ENCODE measurements at regions not wholly inside any gene's neighbourhood (a gene's known extent, or its start where the extent isn't known, plus 50 kb on each side); places are given as distances from the start of the nearest gene placed in this dataset.

- no peak for TF ChIP-seq EZH2 (IDR thresholded peaks at IDR 0.05; ENCODE audit: low read length)
- no peak for TF ChIP-seq CTCF (optimal IDR thresholded peaks at IDR 0.05 in 1 of 3, IDR thresholded peaks at IDR 0.05 in 1 of 3, conservative IDR thresholded peaks at IDR 0.05 in 1 of 3; ENCODE audit: extremely low read depth in 1 of 3, insufficient read depth in 2 of 3, low read length in 3 of 3)
- Histone ChIP-seq H4K20me1 (ENCODE audit: control insufficient read depth, extremely low read depth, insufficient read depth, low read length) (no peaks in the 10 kb centered on the region), H3K27me3 (ENCODE audit: control insufficient read depth, extremely low read depth, insufficient read depth, low read length) (no peaks in the 10 kb centered on the region), H3K4me2 (ENCODE audit: control insufficient read depth, extremely low read depth, insufficient read depth, low read depth, low read length) (no peak overlapping the region), H2AFZ (ENCODE audit: control insufficient read depth, low read length) (no peak overlapping the region), H3K4me1 (ENCODE audit: control insufficient read depth, extremely low read depth, insufficient read depth, low read length) (no peaks in the 10 kb centered on the region), H3K4me3 (ENCODE audit: control insufficient read depth in 2 of 3, extremely low read depth in 1 of 3, insufficient read depth in 2 of 3, low read depth in 1 of 3, low read length in 3 of 3) (no peak overlapping the region), H3K9me3 (ENCODE audit: control insufficient read depth, low read depth, low read length) (no peaks in the 10 kb centered on the region), H3K36me3 (ENCODE audit: control insufficient read depth in 2 of 2, extremely low read depth in 1 of 2, insufficient read depth in 2 of 2, low read length in 2 of 2) (no peaks in the 10 kb centered on the region), H3K27ac (ENCODE audit: control insufficient read depth, insufficient read depth, low read length) (no peak overlapping the region), H3K79me2 (ENCODE audit: control insufficient read depth, insufficient read depth, low read length) (no peaks in the 10 kb centered on the region), H3K9me1 (ENCODE audit: control insufficient read depth, extremely low read depth, insufficient read depth, low read length) (no peaks in the 10 kb centered on the region), H3K9ac (ENCODE audit: control insufficient read depth, extremely low read depth, insufficient read depth, low read length) (no peak overlapping the region)
- dilution Hi-C loops (cut with MboI; ENCODE audit: extremely low pct_ligation_motif_present, low sequenced_read_pairs), result no loop called here
- DNase-seq (ENCODE audit: low read depth, low spot score), result no peak
- FAIRE-seq, result no peak
Observed at GRCh38 chr13:47671776-47672175, 329.3 kb downstream of the SUCLA2 start.

DNA sequence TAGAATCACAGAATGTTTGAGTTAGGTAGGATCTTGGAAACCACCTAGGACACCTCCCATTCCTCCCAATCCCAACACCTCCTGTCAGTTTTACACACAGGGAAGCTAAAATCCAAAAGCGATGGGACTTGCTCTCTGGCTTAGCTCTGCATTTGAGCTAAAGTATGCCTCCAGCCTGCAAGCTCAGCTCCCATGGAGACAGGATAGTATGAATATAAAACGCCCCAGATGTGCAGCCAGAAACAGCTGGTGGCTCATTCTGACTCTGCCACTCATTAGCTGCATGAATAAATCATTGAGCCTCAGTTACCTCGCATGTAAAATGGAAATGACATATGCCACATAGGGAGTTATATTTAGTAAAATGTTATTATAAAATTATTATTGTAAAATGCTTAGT is 336.0 kb downstream of the SUCLA2 start:
- no peak for TF ChIP-seq CTCF (optimal IDR thresholded peaks at IDR 0.05 in 1 of 3, IDR thresholded peaks at IDR 0.05 in 1 of 3, conservative IDR thresholded peaks at IDR 0.05 in 1 of 3; ENCODE audit: extremely low read depth in 1 of 3, insufficient read depth in 2 of 3, low read length in 3 of 3)
- TF ChIP-seq EZH2 (IDR thresholded peaks at IDR 0.05; ENCODE audit: low read length), result no peak
- H4K20me1 ChIP-seq (ENCODE audit: control insufficient read depth, extremely low read depth, insufficient read depth, low read length), result no peaks in the 10 kb centered on the region
- no peak overlapping the region for H3K4me3 ChIP-seq (ENCODE audit: control insufficient read depth in 2 of 3, extremely low read depth in 1 of 3, insufficient read depth in 2 of 3, low read depth in 1 of 3, low read length in 3 of 3)
- H3K36me3 ChIP-seq (ENCODE audit: control insufficient read depth in 2 of 2, extremely low read depth in 1 of 2, insufficient read depth in 2 of 2, low read length in 2 of 2), result no peaks in the 10 kb centered on the region
- no peak overlapping the region for H3K4me2 ChIP-seq (ENCODE audit: control insufficient read depth, extremely low read depth, insufficient read depth, low read depth, low read length)
- H3K27ac ChIP-seq (ENCODE audit: control insufficient read depth, insufficient read depth, low read length), result no peak overlapping the region
- no peak overlapping the region for H3K9ac ChIP-seq (ENCODE audit: control insufficient read depth, extremely low read depth, insufficient read depth, low read length)
- no peaks in the 10 kb centered on the region for H3K9me3 ChIP-seq (ENCODE audit: control insufficient read depth, low read depth, low read length)
- FAIRE-seq, result no peak
- H3K27me3 ChIP-seq (ENCODE audit: control insufficient read depth, extremely low read depth, insufficient read depth, low read length), result no peaks in the 10 kb centered on the region
- no peaks in the 10 kb centered on the region for H3K9me1 ChIP-seq (ENCODE audit: control insufficient read depth, extremely low read depth, insufficient read depth, low read length)
- dilution Hi-C loops (cut with MboI; ENCODE audit: extremely low pct_ligation_motif_present, low sequenced_read_pairs), result no loop called here
- H3K4me1 ChIP-seq (ENCODE audit: control insufficient read depth, extremely low read depth, insufficient read depth, low read length), result no peaks in the 10 kb centered on the region
- no peaks in the 10 kb centered on the region for H3K79me2 ChIP-seq (ENCODE audit: control insufficient read depth, insufficient read depth, low read length)
- no peak for DNase-seq (ENCODE audit: low read depth, low spot score)
- no peak overlapping the region for H2AFZ ChIP-seq (ENCODE audit: control insufficient read depth, low read length)
